K562 (cell line): ENCODE measurements at regions not wholly inside any gene's neighbourhood (a gene's known extent, or its start where the extent isn't known, plus 50 kb on each side); places are given as distances from the start of the nearest gene placed in this dataset.

Source experiments
- ATAC-seq: fragments of 200-7000 bp; cut with Tn5 transposase; 3 replicates; pipeline ENCODE4 v1.9.1; 2020; ENCODE audit warnings: moderate library complexity
- BruUV-seq: library from RNA; stranded (reverse); fragments of 400-500 nt; replicated peaks from 2 replicates; lab custom pipeline; 2021; lab: Mats Ljungman, UMichigan
- CTCF ChIA-PET: fragments of 300-600 bp; formaldehyde crosslinking; extraction: SDS; loops from one replicate; lab custom pipeline; 2021; ENCODE audit warnings: low intra/inter-chr PET ratio; lab: Yijun Ruan, JAX
- POLR2A ChIA-PET: fragments of 300-600, 350-650 bp; sonication (Branson Sonifier 250); formaldehyde crosslinking; extraction: SDS; loops from one replicate; lab custom pipeline; 2021; ENCODE audit warnings: antibody characterized with exemption, inconsistent platforms; lab: Yijun Ruan, JAX
- DNase-seq, 4 experiments: peaks; one replicate each; pipeline versions ENCODE4 v3.0.0 to v3.0.0-alpha.2; 2011 to 2018; ENCODE audit warnings: low spot score in 3 of 4, mixed read lengths in 3 of 4; ENCODE audit errors: extremely low read depth in 1 of 4
- FAIRE-seq: peaks from 2 replicates; lab custom pipeline; 2011; peaks lifted over from hg19 to GRCh38; lab: Jason Lieb, UNC
- H2AFZ ChIP-seq: 2 replicates; pipeline ENCODE4 v1.6.0; 2011; ENCODE audit warnings: low read depth, low read length, control low read depth, inconsistent platforms
- H3K27ac ChIP-seq: fragments of 200-600 bp; 3 replicates; pipeline ENCODE4 v1.8.0; 2011; ENCODE audit warnings: low read depth, mild to moderate bottlenecking, control low read depth, inconsistent platforms, low read length, moderate library complexity, mixed read lengths; ENCODE audit errors: extremely low read depth
- H3K27me3 ChIP-seq, 2 experiments: fragments of 300-600 bp in 1 of 2; 2 replicates in 1 of 2; 3 replicates in 1 of 2; pipeline versions ENCODE4 v1.6.0 to v1.8.0; 2011; ENCODE audit warnings: inconsistent platforms in 2 of 2, low read length in 2 of 2, mild to moderate bottlenecking in 1 of 2, mixed read lengths in 1 of 2, moderate library complexity in 1 of 2; ENCODE audit not compliant: control insufficient read depth in 2 of 2, insufficient read depth in 2 of 2
- H3K36me3 ChIP-seq: fragments of 300-600 bp; 3 replicates; pipeline ENCODE4 v1.8.0; 2011; ENCODE audit warnings: mild to moderate bottlenecking, low read length, inconsistent platforms; ENCODE audit not compliant: control insufficient read depth, insufficient read depth
- H3K4me1 ChIP-seq, 2 experiments: fragments of 200-600 bp in 1 of 2; replicated peaks in 1 of 2; 2 replicates in 1 of 2; 3 replicates in 1 of 2; pipeline versions ENCODE4 v1.5.1 to v1.8.0; 2011; ENCODE audit warnings: inconsistent platforms in 2 of 2, low read length in 2 of 2, mild to moderate bottlenecking in 1 of 2, mixed read lengths in 1 of 2, moderate library complexity in 1 of 2; ENCODE audit not compliant: control insufficient read depth in 2 of 2, insufficient read depth in 2 of 2
- H3K4me2 ChIP-seq: 2 replicates; pipeline ENCODE4 v1.6.1; 2011; ENCODE audit warnings: low read length, control low read depth, inconsistent platforms, mixed read lengths; ENCODE audit not compliant: insufficient read depth
- H3K4me3 ChIP-seq: fragments of 200-600 bp; sonication (generic), shearing (Covaris generic); 2 replicates; pipeline ENCODE4 v1.5.1; 2016; ENCODE audit warnings: control low read depth, inconsistent platforms
- H3K79me2 ChIP-seq: fragments of 200-600 bp; 3 replicates; pipeline ENCODE4 v1.8.0; 2011; ENCODE audit warnings: low read length, inconsistent platforms; ENCODE audit not compliant: control insufficient read depth, insufficient read depth
- H3K9ac ChIP-seq, 2 experiments: 2 replicates each; pipeline versions ENCODE4 v1.6.0 to v1.6.1; 2011; ENCODE audit warnings: low read depth in 2 of 2, low read length in 2 of 2, control low read depth in 1 of 2, inconsistent platforms in 1 of 2, mild to moderate bottlenecking in 1 of 2, mixed read lengths in 1 of 2; ENCODE audit not compliant: insufficient read depth in 1 of 2
- H3K9me1 ChIP-seq: one replicate; pipeline ENCODE4 v1.6.0; 2011; ENCODE audit warnings: inconsistent platforms, mild to moderate bottlenecking, low read length, moderate library complexity; ENCODE audit not compliant: control insufficient read depth, insufficient read depth
- H3K9me3 ChIP-seq: replicated peaks from 2 replicates; pipeline ENCODE4 v1.5.1; 2011; ENCODE audit warnings: low read depth, low read length, inconsistent platforms; ENCODE audit not compliant: control insufficient read depth, insufficient read depth
- H4K20me1 ChIP-seq: replicated peaks from 2 replicates; pipeline ENCODE4 v1.6.1; 2011; ENCODE audit warnings: low read length, inconsistent platforms, mixed read lengths; ENCODE audit not compliant: control insufficient read depth, insufficient read depth
- ARID3A ChIP-seq: IDR thresholded peaks from 2 replicates; pipeline ENCODE4 v1.6.1; 2012; ENCODE audit warnings: low read depth, low read length, improper control_type of control experiment, borderline replicate concordance
- CREB3L1 ChIP-seq: fragments of 450-650 bp; IDR thresholded peaks from 2 replicates; pipeline ENCODE4 v1.6.1; 2014; ENCODE audit warnings: low read depth, mild to moderate bottlenecking, moderate library complexity, borderline replicate concordance
- CSDE1 ChIP-seq, 2 experiments: fragments of 450-650 bp; IDR thresholded peaks; 2 replicates each; pipeline ENCODE4 v1.6.1; 2016; ENCODE audit warnings: mild to moderate bottlenecking in 1 of 2
- ELK1 ChIP-seq: sonication (generic); formaldehyde crosslinking; IDR thresholded peaks from 2 replicates; pipeline ENCODE4 v1.8.1; 2022; ENCODE audit warnings: missing genetic modification reagents
- KDM2B ChIP-seq: fragments of 250-450 bp; sonication (Bioruptor Pico); IDR thresholded peaks from 2 replicates; pipeline ENCODE4 v1.8.0; 2021; ENCODE audit warnings: mild to moderate bottlenecking, moderate library complexity
- MBD2 ChIP-seq: sonication (generic); IDR thresholded peaks from 2 replicates; pipeline ENCODE4 v1.6.1; 2016; ENCODE audit warnings: low read depth, borderline replicate concordance
- MYNN ChIP-seq, 2 experiments: sonication (generic); formaldehyde crosslinking in 1 of 2; IDR thresholded peaks; 2 replicates each; pipeline versions ENCODE4 v1.5.0 to v1.6.1; 2016 to 2020; ENCODE audit warnings: antibody characterized with exemption in 1 of 2, missing genetic modification reagents in 1 of 2
- NFATC3 ChIP-seq: fragments of 450-650 bp; IDR thresholded peaks from 2 replicates; pipeline ENCODE4 v1.6.1; 2017; ENCODE audit warnings: mild to moderate bottlenecking
- PHF20 ChIP-seq: fragments of 450-650 bp; IDR thresholded peaks from 2 replicates; pipeline ENCODE4 v1.6.1; 2018; ENCODE audit not compliant: partially characterized antibody
- PTTG1 ChIP-seq: fragments of 450-650 bp; IDR thresholded peaks from 2 replicates; pipeline ENCODE4 v1.6.1; 2016; ENCODE audit warnings: low read depth, mild to moderate bottlenecking, missing genetic modification characterization, missing compliant biosample characterization
- RBFOX2 ChIP-seq: fragments of 200-400 bp; formaldehyde crosslinking; IDR thresholded peaks from 2 replicates; pipeline ENCODE4 v1.6.1; 2017; ENCODE audit warnings: low read depth, mild to moderate bottlenecking, low read length, moderate library complexity
- SMARCE1 ChIP-seq: fragments of 450-650 bp; IDR thresholded peaks from 2 replicates; pipeline ENCODE4 v1.7.1; 2016; ENCODE audit warnings: mild to moderate bottlenecking
- SPI1 ChIP-seq: IDR thresholded peaks from 2 replicates; pipeline ENCODE4 v1.6.1; 2011; ENCODE audit warnings: low read depth, low read length, control low read depth, borderline replicate concordance
- ZC3H8 ChIP-seq: fragments of 450-650 bp; IDR thresholded peaks from 2 replicates; pipeline ENCODE4 v1.6.1; 2017
- ZNF324 ChIP-seq: fragments of 250-450 bp; sonication (Bioruptor Pico); IDR thresholded peaks from 2 replicates; pipeline ENCODE4 v1.4.0; 2020; ENCODE audit warnings: mild to moderate bottlenecking
- ZNF395 ChIP-seq: fragments of 200-800 bp; sonication (Bioruptor generic); IDR thresholded peaks from 2 replicates; pipeline ENCODE4 v1.6.1; 2017; ENCODE audit warnings: missing genetic modification characterization, missing compliant biosample characterization
- ZNF766 ChIP-seq: fragments of 200-800 bp; sonication (Bioruptor generic); conservative IDR thresholded peaks from 2 replicates; pipeline ENCODE4 v1.6.1; 2016; ENCODE audit warnings: missing genetic modification characterization, missing compliant biosample characterization
- WGBS: fragments of 100-300 bp; shearing (Covaris generic); methylation state at CpG from one replicate; pipeline ENCODE4 v1.1.6; 2016; ENCODE audit warnings: low coverage, mixed read lengths; ENCODE audit not compliant: insufficient coverage; ENCODE audit errors: missing lambda C conversion rate; 5-methylcytosine and 5-hydroxymethylcytosine counted together
- in situ Hi-C: fragments of 300-500 bp; cut with MboI; formaldehyde crosslinking; loops from 4 replicates; pipeline ENCODE4 v1.15.0; 2018; ENCODE audit warnings: inconsistent platforms, mixed read lengths
- intact Hi-C: fragments of 100-400 bp; cut with micrococcal nuclease; formaldehyde crosslinking; loops from 2 replicates; pipeline ENCODE4 v1.14.2; 2022

- TF ChIP-seq MYNN (IDR thresholded peaks at IDR 0.05) (no peak), MYNN (CRISPR knock-in tag; IDR thresholded peaks at IDR 0.05) (no peak)
Observed at GRCh38 chr5:158056130-158056825, 197.3 kb upstream of the CLINT1 start (continued).

GRCh38 chr5:158055111-158055501 lies 196.2 kb upstream of the CLINT1 start:
- Histone ChIP-seq H3K4me2 (no peak overlapping the region), H3K27ac (no peak overlapping the region), H3K79me2 (no peaks in the 10 kb centered on the region), H3K4me3 (no peak overlapping the region), H4K20me1 (no peaks in the 10 kb centered on the region), H3K4me1 (no peaks in the 10 kb centered on the region), H3K36me3 (no peaks in the 10 kb centered on the region), H2AFZ (no peak overlapping the region), H3K9me1 (no peaks in the 10 kb centered on the region), H3K27me3 (no peaks in the 10 kb centered on the region), H3K9ac (no peak overlapping the region), H3K9me3 (no peaks in the 10 kb centered on the region)
- WGBS = 2% methylated on average over 4 of the region's 4 CpGs
- in situ Hi-C loops (no loop called here), intact Hi-C loops (no loop called here)
- DNase-seq (no peak), FAIRE-seq (no peak), ATAC-seq (no peak)
- no TSS peak for BruUV-seq
- POLR2A ChIA-PET = interaction anchor here (0.5 to 1.1 kb wide), 4 partner anchors 10 to 46 kb away, joined by 3 to 4 read pairs (median 4); no protein-coding TSS in a partner anchor
- CTCF ChIA-PET = no interaction called here
- no peak for TF ChIP-seq ZNF766 (CRISPR knock-in tag)
- no peak for TF ChIP-seq ZC3H8
- TF ChIP-seq NFATC3 = no peak
- no peak for TF ChIP-seq ZNF395 (CRISPR knock-in tag)
- TF ChIP-seq CREB3L1 = no peak
- TF ChIP-seq MBD2 = no peak
- no peak for TF ChIP-seq SMARCE1
- no peak for TF ChIP-seq ZNF324 (CRISPR knock-in tag)
- TF ChIP-seq PTTG1 (tag) = no peak
- TF ChIP-seq CSDE1 (IDR thresholded peaks at IDR 0.05) = no peak
- TF ChIP-seq PHF20 = no peak
- TF ChIP-seq KDM2B (CRISPR knock-in tag) = no peak
- TF ChIP-seq ELK1 = no peak
- TF ChIP-seq SPI1 = no peak
- no peak for TF ChIP-seq RBFOX2
- no peak for TF ChIP-seq ARID3A
